ENCODE measurements at regions not wholly inside any gene's neighbourhood (a gene's known extent, or its start where the extent isn't known, plus 50 kb on each side); places are given as distances from the start of the nearest gene placed in this dataset.

DNA sequence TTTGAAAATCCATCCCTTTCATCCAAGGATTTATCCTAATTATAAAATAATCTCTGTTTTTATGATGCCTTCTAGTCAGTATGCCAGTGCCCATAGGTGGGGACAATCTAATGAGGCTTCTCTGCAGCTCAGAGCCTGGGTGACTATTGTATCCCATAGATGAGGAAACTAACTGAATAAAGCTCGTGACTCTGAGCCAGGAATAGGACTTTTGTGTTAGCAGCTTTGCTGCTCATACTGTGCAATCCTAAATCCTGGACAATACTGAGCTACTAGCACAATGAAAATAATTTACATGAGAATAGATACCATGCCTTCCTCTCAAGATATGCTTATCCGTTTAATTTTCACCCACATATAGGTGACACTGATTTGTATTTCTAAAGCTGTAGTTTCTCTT, 443.0 kb downstream of the PLK2 start:
- no peak overlapping the region for H3K27ac ChIP-seq (ENCODE audit: low read length)
- H3K4me1 ChIP-seq (ENCODE audit: control insufficient read depth, insufficient read depth, low read length): no peaks in the 10 kb centered on the region
- H3K36me3 ChIP-seq (ENCODE audit: control insufficient read depth, insufficient read depth, low read length): no peaks in the 10 kb centered on the region
- no peak overlapping the region for H3K27ac Mint-ChIP-seq
- peaks cover 0 to 4% of the 10 kb centered on the region in 2 donors for H3K9me3 Mint-ChIP-seq
- intact Hi-C loops (cut with micrococcal nuclease): no loop called here
- no peaks in the 10 kb centered on the region for H3K36me3 Mint-ChIP-seq
- H3K9me3 ChIP-seq (ENCODE audit: control insufficient read depth, insufficient read depth, low read length): no peaks in the 10 kb centered on the region
- no peak for DNase-seq
- no peaks in the 10 kb centered on the region for H3K27me3 ChIP-seq (ENCODE audit: control insufficient read depth, insufficient read depth, low read length)
- H3K27me3 Mint-ChIP-seq (ENCODE audit: low read depth in 2 of 2): no peaks in the 10 kb centered on the region
- WGBS (ENCODE audit: insufficient coverage): 70% methylated on average over 1 of the region's 2 CpGs
- TF ChIP-seq, protein P1, sequence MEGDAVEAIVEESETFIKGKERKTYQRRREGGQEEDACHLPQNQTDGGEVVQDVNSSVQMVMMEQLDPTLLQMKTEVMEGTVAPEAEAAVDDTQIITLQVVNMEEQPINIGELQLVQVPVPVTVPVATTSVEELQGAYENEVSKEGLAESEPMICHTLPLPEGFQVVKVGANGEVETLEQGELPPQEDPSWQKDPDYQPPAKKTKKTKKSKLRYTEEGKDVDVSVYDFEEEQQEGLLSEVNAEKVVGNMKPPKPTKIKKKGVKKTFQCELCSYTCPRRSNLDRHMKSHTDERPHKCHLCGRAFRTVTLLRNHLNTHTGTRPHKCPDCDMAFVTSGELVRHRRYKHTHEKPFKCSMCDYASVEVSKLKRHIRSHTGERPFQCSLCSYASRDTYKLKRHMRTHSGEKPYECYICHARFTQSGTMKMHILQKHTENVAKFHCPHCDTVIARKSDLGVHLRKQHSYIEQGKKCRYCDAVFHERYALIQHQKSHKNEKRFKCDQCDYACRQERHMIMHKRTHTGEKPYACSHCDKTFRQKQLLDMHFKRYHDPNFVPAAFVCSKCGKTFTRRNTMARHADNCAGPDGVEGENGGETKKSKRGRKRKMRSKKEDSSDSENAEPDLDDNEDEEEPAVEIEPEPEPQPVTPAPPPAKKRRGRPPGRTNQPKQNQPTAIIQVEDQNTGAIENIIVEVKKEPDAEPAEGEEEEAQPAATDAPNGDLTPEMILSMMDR (IDR thresholded peaks at IDR 0.05): no peak
- ATAC-seq: no peak
- H3K4me3 Mint-ChIP-seq: no peak overlapping the region
- no peak overlapping the region for H3K4me3 ChIP-seq (ENCODE audit: low read length)
- H3K4me1 Mint-ChIP-seq: no peaks in the 10 kb centered on the region

DNA sequence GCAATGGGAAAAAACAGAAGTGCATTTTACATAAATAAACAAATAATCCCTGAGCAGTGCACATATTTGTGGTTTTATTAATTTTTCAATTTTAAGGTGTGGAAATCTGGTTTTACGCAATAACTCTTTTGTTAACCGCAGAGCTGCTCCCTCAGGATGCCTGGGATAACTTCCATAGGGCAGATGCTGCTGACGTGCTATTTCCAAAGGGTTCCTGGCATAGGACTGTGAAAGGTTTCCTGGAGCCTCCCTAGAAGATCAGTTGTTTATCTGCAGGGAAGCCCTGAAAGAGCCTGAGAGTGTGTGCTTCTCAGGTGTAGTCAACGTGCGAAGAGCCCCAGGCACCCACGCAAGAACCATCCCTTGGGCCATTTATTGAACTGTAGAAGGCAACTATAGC, 443.5 kb downstream of the PLK2 start:
- intact Hi-C loops (cut with micrococcal nuclease): no loop called here
- TF ChIP-seq, protein P1 (IDR thresholded peaks at IDR 0.05): no peak

DNA sequence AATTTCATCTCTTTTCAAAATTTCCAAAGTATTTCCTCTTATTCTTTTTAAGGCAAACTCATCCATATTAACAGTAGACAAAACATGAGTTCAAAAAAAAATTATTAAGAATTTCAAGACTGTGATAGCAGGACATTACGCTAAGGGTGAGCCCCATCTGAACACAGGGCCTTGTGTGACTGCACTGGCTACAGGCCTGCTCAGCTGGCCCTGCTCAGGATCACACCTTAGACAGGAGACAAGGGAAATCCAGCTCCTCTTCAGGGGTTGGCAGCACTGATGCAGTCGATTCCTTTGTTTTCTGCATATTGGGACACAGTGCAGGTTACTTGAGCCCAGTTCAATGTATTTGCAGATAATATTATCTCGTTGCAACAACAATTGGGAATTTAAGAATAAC, 444.7 kb downstream of the PLK2 start:
- TF ChIP-seq, protein P1 (IDR thresholded peaks at IDR 0.05): no peak
- H3K36me3 Mint-ChIP-seq: no peaks in the 10 kb centered on the region
- H3K27ac Mint-ChIP-seq: no peak overlapping the region
- peaks cover 0 to 4% of the 10 kb centered on the region in 2 donors for H3K9me3 Mint-ChIP-seq
- peak in 1 of 2 donors; percentile 0 for DNase-seq
- no peaks in the 10 kb centered on the region for H3K27me3 ChIP-seq (ENCODE audit: control insufficient read depth, insufficient read depth, low read length)
- no peaks in the 10 kb centered on the region for H3K9me3 ChIP-seq (ENCODE audit: control insufficient read depth, insufficient read depth, low read length)
- no peak overlapping the region for H3K4me3 ChIP-seq (ENCODE audit: low read length)
- H3K27ac ChIP-seq (ENCODE audit: low read length): no peak overlapping the region
- H3K27me3 Mint-ChIP-seq (ENCODE audit: low read depth in 2 of 2): no peaks in the 10 kb centered on the region
- H3K36me3 ChIP-seq (ENCODE audit: control insufficient read depth, insufficient read depth, low read length): no peaks in the 10 kb centered on the region
- H3K4me3 Mint-ChIP-seq: no peak overlapping the region
- WGBS (ENCODE audit: insufficient coverage): 85% methylated on average over 3 of the region's 3 CpGs
- ATAC-seq: no peak
- no peaks in the 10 kb centered on the region for H3K4me1 Mint-ChIP-seq
- intact Hi-C loops (cut with micrococcal nuclease): no loop called here
- no peaks in the 10 kb centered on the region for H3K4me1 ChIP-seq (ENCODE audit: control insufficient read depth, insufficient read depth, low read length)

More for the DNA sequence above, 443.5 kb downstream of the PLK2 start:
- Histone ChIP-seq H3K4me1 (ENCODE audit: control insufficient read depth, insufficient read depth, low read length) (no peaks in the 10 kb centered on the region), H3K4me3 (ENCODE audit: low read length) (no peak overlapping the region), H3K36me3 (ENCODE audit: control insufficient read depth, insufficient read depth, low read length) (no peaks in the 10 kb centered on the region), H3K27ac (ENCODE audit: low read length) (no peak overlapping the region), H3K27me3 (ENCODE audit: control insufficient read depth, insufficient read depth, low read length) (no peaks in the 10 kb centered on the region), H3K9me3 (ENCODE audit: control insufficient read depth, insufficient read depth, low read length) (no peaks in the 10 kb centered on the region)
- peaks cover 0 to 4% of the 10 kb centered on the region in 2 donors for H3K9me3 Mint-ChIP-seq
- H3K4me1 Mint-ChIP-seq: no peaks in the 10 kb centered on the region
- 85% methylated on average over 6 of the region's 6 CpGs for WGBS (ENCODE audit: insufficient coverage)
- no peak for DNase-seq
- H3K36me3 Mint-ChIP-seq: no peaks in the 10 kb centered on the region
- no peak overlapping the region for H3K27ac Mint-ChIP-seq
- ATAC-seq: no peak
- H3K27me3 Mint-ChIP-seq (ENCODE audit: low read depth in 2 of 2): no peaks in the 10 kb centered on the region
- no peak overlapping the region for H3K4me3 Mint-ChIP-seq

DNA sequence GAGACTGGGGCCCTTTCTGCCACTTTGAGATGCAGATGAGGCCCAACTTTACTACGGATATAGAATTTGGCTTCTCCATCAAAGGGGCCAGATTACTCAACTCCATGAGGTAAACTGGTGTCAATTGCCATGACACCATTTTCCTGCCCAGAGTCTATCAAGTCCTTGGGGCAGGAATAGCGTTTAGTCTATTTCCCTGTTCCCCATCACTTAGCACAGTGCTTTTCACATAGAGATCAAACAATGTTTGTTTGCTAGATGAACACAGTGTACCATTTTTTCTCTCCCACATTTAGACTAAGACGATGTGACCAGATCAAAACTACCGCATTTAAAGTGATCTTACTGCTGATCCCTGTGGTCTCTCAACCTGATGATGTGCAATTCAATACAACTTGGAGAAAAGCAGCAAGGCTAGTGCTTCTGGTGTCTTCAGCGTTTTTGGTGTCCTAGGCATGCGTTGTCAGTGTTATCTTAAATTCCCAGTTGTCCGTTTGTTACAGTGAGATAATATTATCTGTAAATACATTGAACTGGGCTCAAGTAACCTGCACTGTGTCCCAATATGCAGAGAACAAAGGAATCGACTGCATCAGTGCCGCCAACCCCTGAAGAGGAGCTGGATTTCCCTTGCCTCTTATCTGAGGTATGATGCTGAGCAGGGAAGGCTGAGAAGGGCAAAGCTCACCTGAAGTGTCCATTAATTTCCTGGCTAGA, 446.2 kb downstream of the PLK2 start:
- H3K4me3 Mint-ChIP-seq: no peak overlapping the region
- Histone ChIP-seq H3K4me1 (ENCODE audit: control insufficient read depth, insufficient read depth, low read length) (no peaks in the 10 kb centered on the region), H3K4me3 (ENCODE audit: low read length) (no peak overlapping the region), H3K9me3 (ENCODE audit: control insufficient read depth, insufficient read depth, low read length) (no peaks in the 10 kb centered on the region), H3K27me3 (ENCODE audit: control insufficient read depth, insufficient read depth, low read length) (no peaks in the 10 kb centered on the region), H3K36me3 (ENCODE audit: control insufficient read depth, insufficient read depth, low read length) (no peaks in the 10 kb centered on the region), H3K27ac (ENCODE audit: low read length) (no peak overlapping the region)
- WGBS (ENCODE audit: insufficient coverage): 93% methylated on average over 9 of the region's 9 CpGs
- DNase-seq (no peak), ATAC-seq (no peak)
- peaks cover 0 to 4% of the 10 kb centered on the region in 2 donors for H3K9me3 Mint-ChIP-seq
- intact Hi-C loops (cut with micrococcal nuclease): no loop called here
- H3K4me1 Mint-ChIP-seq: no peaks in the 10 kb centered on the region
- TF ChIP-seq, protein P1 (IDR thresholded peaks at IDR 0.05): no peak
- no peaks in the 10 kb centered on the region for H3K27me3 Mint-ChIP-seq (ENCODE audit: low read depth in 2 of 2)
- no peak overlapping the region for H3K27ac Mint-ChIP-seq
- H3K36me3 Mint-ChIP-seq: no peaks in the 10 kb centered on the region
